ENCODE measurements at regions not wholly inside any gene's neighbourhood (a gene's known extent, or its start where the extent isn't known, plus 50 kb on each side); places are given as distances from the start of the nearest gene placed in this dataset.

- Histone ChIP-seq H2BK15ac (ENCODE audit: low read length) (no peak overlapping the region), H3K56ac (replicated peaks; ENCODE audit: insufficient read length, low read depth, low read length) (no peak overlapping the region), H4K5ac (ENCODE audit: insufficient read length, low read depth, low read length) (no peak overlapping the region), H3K36me3 (ENCODE audit: control insufficient read depth in 2 of 4, insufficient read depth in 4 of 4, low read length in 3 of 4) (no peaks in the 10 kb centered on the region), H3K27me3 (replicated peaks in 1 of 4; ENCODE audit: control insufficient read depth in 3 of 4, extremely low read depth in 1 of 4, insufficient read depth in 3 of 4, low read length in 3 of 4) (no peaks in the 10 kb centered on the region), H3K79me2 (ENCODE audit: control insufficient read depth in 1 of 2, insufficient read depth in 2 of 2, low read length in 2 of 2) (no peaks in the 10 kb centered on the region), H3K79me1 (ENCODE audit: low read depth, low read length) (no peaks in the 10 kb centered on the region), H3K27ac (ENCODE audit: low read depth, low read length) (no peak overlapping the region), H3K14ac (ENCODE audit: insufficient read length) (no peak overlapping the region), H3K4me2 (ENCODE audit: insufficient read depth in 1 of 2, low read depth in 2 of 2, low read length in 2 of 2) (no peak overlapping the region), H2BK5ac (ENCODE audit: low read depth, low read length) (no peak overlapping the region), H2BK12ac (ENCODE audit: low read depth, low read length) (no peak overlapping the region), H4K91ac (replicated peaks; ENCODE audit: insufficient read length, low read length) (no peak overlapping the region), H4K20me1 (replicated peaks in 1 of 2; ENCODE audit: control insufficient read depth in 1 of 2, insufficient read depth in 2 of 2, low read length in 2 of 2) (no peaks in the 10 kb centered on the region), H3K23me2 (ENCODE audit: low read depth, low read length) (no peaks in the 10 kb centered on the region), H3K4me3 (ENCODE audit: extremely low read depth in 1 of 4, insufficient read depth in 2 of 4, low read depth in 3 of 4, low read length in 4 of 4) (no peak overlapping the region), H3K18ac (ENCODE audit: extremely low read depth, low read length) (no peak overlapping the region), H4K8ac (ENCODE audit: extremely low read depth, insufficient read depth, low read length) (no peak overlapping the region), H3K4ac (replicated peaks; ENCODE audit: insufficient read length, low read depth, low read length) (no peak overlapping the region), H2AFZ (ENCODE audit: low read length) (no peak overlapping the region), H2AK5ac (ENCODE audit: low read depth, low read length) (no peak overlapping the region), H2BK20ac (ENCODE audit: low read length) (no peak overlapping the region), H3K23ac (ENCODE audit: insufficient read length) (no peak overlapping the region), H3K9ac (replicated peaks in 1 of 4; ENCODE audit: extremely low read depth in 1 of 4, low read depth in 3 of 4, low read length in 3 of 4) (no peak overlapping the region), H3K9me3 (ENCODE audit: insufficient read depth in 2 of 2, low read depth in 1 of 2, low read length in 1 of 2) (no peaks in the 10 kb centered on the region), H2BK120ac (replicated peaks; ENCODE audit: low read depth, low read length) (no peak overlapping the region), H3K4me1 (replicated peaks in 1 of 4; ENCODE audit: control insufficient read depth in 3 of 4, insufficient read depth in 4 of 4, low read length in 3 of 4) (no peaks in the 10 kb centered on the region)
- FAIRE-seq (no peak), DNase-seq (ENCODE audit: low read depth in 1 of 2, low spot score in 2 of 2) (no peak)
- ChIA-PET POLR2A (ENCODE audit: partially characterized antibody) (no interaction called here), CTCF (ENCODE audit: partially characterized antibody) (no interaction called here)
- 90% methylated on average over 2 of the region's 2 CpGs; no CpG with 5 or more reads in 1 of the 2 experiments for WGBS, 2 experiments (ENCODE audit: extremely low coverage in 1 of 2, insufficient coverage in 1 of 2, insufficient read length in 1 of 2, insufficient replicate concordance in 2 of 2, low coverage in 1 of 2, low lambda C conversion rate in 2 of 2, missing lambda C conversion rate in 1 of 2)
- no peak for TF ChIP-seq CHD7 (IDR thresholded peaks at IDR 0.05; ENCODE audit: insufficient replicate concordance, low read length)
These were observed 260.5 kb upstream of the SLC39A10 start for GRCh38 chr2:195396479-195396878.
